ENCODE measurements at regions not wholly inside any gene's neighbourhood (a gene's known extent, or its start where the extent isn't known, plus 50 kb on each side); places are given as distances from the start of the nearest gene placed in this dataset.

DNA sequence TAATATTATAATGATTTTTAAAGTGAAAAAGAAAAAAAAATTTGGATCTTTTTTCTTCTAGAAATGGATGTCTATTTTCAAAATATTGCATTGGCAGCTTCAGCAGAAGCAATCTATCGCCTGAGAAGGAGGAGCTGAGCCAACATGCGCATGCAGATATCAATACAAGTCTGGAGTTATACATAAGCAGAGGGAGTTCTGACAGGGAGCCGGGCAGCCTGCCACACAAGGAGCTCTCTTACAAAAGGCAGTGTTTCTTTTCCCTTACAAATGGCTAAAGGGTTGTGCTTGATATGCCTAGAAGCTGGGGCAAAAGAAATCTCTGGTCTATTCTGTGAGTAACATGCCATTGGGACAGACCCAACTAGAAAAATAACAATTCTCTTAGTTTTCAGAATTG lies 291.9 kb upstream of the TRIB2 start:
- no peak overlapping the region for H3K27ac Mint-ChIP-seq
- H3K4me3 Mint-ChIP-seq (ENCODE audit: low read depth) = no peak overlapping the region
- H3K27me3 Mint-ChIP-seq (ENCODE audit: low read depth) = peaks cover 2% of the 10 kb centered on the region
- H3K9me3 Mint-ChIP-seq = no peaks in the 10 kb centered on the region
- H3K4me1 Mint-ChIP-seq (ENCODE audit: low read depth) = peaks cover 13% of the 10 kb centered on the region
- DNase-seq (ENCODE audit: low spot score) = no peak
- no peaks in the 10 kb centered on the region for H3K36me3 Mint-ChIP-seq (ENCODE audit: low read depth)
- intact Hi-C loops (cut with micrococcal nuclease) = no loop called here

DNA sequence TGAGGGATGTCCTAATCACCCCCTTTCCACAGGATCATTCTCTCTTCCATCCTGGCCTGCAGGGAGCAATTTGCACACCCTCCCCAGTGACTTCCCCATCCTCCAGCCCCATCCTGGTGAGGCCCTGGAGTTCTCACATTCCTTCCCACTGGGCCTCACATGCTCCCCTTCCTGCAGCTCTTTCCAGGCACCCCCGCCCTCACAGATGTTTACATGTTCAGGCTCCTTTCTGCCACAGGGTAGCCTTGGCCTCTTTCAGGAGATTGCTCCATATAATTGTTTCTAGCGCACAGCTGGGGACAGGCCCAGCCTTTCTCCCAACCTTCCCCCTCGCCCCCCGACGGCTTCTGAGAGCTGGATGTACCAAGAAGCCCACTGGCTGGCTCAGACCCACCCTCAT lies 288.4 kb upstream of the TRIB2 start:
- no peaks in the 10 kb centered on the region for H3K9me3 Mint-ChIP-seq
- no peaks in the 10 kb centered on the region for H3K27me3 Mint-ChIP-seq (ENCODE audit: low read depth)
- H3K36me3 Mint-ChIP-seq (ENCODE audit: low read depth) = no peaks in the 10 kb centered on the region
- peaks cover 25% of the 10 kb centered on the region for H3K4me1 Mint-ChIP-seq (ENCODE audit: low read depth)
- H3K27ac Mint-ChIP-seq = no peak overlapping the region
- no peak for DNase-seq (ENCODE audit: low spot score)
- intact Hi-C loops (cut with micrococcal nuclease) = no loop called here
- H3K4me3 Mint-ChIP-seq (ENCODE audit: low read depth) = no peak overlapping the region

DNA sequence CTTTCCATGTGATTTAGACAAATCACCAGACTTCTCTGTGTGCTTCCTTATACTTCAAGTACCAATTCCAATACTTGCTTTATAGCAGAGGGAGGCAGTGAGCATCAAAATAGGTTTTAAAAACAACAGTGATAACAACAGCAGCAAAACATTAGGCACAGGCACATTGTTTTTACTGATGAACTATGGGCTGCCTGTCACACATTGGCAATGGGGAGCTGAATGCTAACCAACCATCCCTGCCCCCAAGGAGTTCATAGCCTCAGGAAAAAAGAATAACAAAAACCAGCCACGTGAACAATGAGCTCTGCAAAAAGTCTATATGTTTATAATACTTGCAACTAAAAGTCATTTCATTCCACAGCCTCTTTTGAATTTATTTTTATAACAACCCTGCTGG lies 287.9 kb upstream of the TRIB2 start:
- Mint-ChIP-seq H3K27ac (no peak overlapping the region), H3K4me1 (ENCODE audit: low read depth) (peaks cover 25% of the 10 kb centered on the region)

DNA sequence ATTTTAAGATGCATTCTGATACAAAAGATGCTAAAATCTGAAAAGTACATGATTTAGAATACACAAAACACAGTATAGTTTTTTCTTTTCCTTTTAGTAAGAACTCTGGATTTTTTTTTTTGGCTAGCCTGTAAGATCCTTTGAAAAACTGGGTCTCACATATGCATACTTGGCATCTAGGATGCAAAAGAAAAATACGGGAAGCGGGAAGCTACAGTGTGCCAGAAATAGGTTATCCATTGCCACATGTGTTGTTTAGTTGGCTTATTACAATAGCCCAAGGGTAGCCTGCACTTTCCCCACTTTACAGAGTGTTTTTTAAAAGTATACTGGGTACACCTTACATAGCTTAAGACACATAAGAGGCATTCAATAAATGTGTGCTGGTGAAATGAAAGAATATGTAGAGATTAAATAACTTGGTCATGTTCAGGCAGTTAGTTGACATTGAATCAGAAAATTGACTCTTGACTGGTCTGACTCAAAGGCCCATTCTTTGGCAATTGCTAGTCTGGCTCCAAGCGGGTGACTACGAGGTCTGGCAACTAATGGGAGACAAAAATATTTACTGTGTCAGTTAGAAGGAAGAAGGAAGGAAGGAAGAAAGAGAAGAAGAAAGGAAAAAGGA lies 286.8 kb upstream of the TRIB2 start:
- no peaks in the 10 kb centered on the region for H3K27me3 Mint-ChIP-seq (ENCODE audit: low read depth)
- H3K9me3 Mint-ChIP-seq = no peaks in the 10 kb centered on the region
- peak overlapping the region; percentile 63 for H3K27ac Mint-ChIP-seq
- intact Hi-C loops (cut with micrococcal nuclease) = loop anchor here (1.0 to 5.0 kb wide), 7 partner anchors 74 to 601 kb away; partner anchors contain the start of gene TRIB2
- no peak overlapping the region for H3K4me3 Mint-ChIP-seq (ENCODE audit: low read depth)
- no peaks in the 10 kb centered on the region for H3K36me3 Mint-ChIP-seq (ENCODE audit: low read depth)
- no peak for DNase-seq (ENCODE audit: low spot score)
- peaks cover 25% of the 10 kb centered on the region for H3K4me1 Mint-ChIP-seq (ENCODE audit: low read depth)

More for the DNA sequence above, 287.9 kb upstream of the TRIB2 start:
- no peaks in the 10 kb centered on the region for H3K36me3 Mint-ChIP-seq (ENCODE audit: low read depth)
- H3K4me3 Mint-ChIP-seq (ENCODE audit: low read depth) = no peak overlapping the region
- intact Hi-C loops (cut with micrococcal nuclease) = no loop called here
- H3K27me3 Mint-ChIP-seq (ENCODE audit: low read depth) = no peaks in the 10 kb centered on the region
- H3K9me3 Mint-ChIP-seq = no peaks in the 10 kb centered on the region
- no peak for DNase-seq (ENCODE audit: low spot score)

DNA sequence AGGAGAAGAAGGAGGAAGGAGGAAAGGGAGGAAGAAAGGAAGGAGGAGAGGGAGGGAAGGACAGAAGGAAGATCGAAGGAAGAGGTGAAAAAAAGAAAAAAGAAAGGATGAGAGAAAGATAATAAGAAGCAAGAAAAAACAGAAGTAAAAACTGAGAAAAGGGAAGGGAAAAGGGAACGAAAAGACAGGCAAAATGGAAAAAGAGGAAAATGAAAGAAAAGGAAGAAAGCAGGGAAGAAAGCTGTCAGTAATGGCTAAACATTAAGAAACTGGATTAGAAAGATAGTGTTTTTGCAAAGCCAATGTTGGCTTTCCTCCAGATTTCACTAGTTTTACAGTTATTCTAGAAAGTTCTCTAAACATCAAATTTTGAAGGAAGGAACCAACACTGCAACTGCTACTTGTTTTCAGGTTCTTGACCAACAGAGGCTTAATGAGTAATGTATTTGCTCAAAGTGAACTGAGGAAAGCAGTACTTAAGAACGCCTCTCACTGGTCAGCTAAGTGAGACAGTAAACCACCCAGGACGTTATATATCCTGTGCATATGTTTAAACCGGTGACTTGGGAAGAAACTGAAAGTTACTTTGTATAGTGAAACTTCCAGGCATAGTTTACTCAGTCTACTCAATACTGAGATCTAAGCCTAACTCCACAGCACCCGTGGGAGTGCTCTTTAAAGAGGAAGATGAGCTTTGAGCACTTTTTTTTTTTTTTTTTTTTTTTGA lies 286.2 kb upstream of the TRIB2 start:
- peak overlapping the region; percentile 63 for H3K27ac Mint-ChIP-seq
- H3K4me3 Mint-ChIP-seq (ENCODE audit: low read depth) = peak overlapping the region; percentile 18
- intact Hi-C loops (cut with micrococcal nuclease) = loop anchor here (1.0 to 5.0 kb wide), 7 partner anchors 74 to 602 kb away; partner anchors contain the start of gene TRIB2
- no peaks in the 10 kb centered on the region for H3K9me3 Mint-ChIP-seq
- no peaks in the 10 kb centered on the region for H3K36me3 Mint-ChIP-seq (ENCODE audit: low read depth)
- no peaks in the 10 kb centered on the region for H3K27me3 Mint-ChIP-seq (ENCODE audit: low read depth)
- H3K4me1 Mint-ChIP-seq (ENCODE audit: low read depth) = peaks cover 29% of the 10 kb centered on the region
- DNase-seq (ENCODE audit: low spot score) = no peak

DNA sequence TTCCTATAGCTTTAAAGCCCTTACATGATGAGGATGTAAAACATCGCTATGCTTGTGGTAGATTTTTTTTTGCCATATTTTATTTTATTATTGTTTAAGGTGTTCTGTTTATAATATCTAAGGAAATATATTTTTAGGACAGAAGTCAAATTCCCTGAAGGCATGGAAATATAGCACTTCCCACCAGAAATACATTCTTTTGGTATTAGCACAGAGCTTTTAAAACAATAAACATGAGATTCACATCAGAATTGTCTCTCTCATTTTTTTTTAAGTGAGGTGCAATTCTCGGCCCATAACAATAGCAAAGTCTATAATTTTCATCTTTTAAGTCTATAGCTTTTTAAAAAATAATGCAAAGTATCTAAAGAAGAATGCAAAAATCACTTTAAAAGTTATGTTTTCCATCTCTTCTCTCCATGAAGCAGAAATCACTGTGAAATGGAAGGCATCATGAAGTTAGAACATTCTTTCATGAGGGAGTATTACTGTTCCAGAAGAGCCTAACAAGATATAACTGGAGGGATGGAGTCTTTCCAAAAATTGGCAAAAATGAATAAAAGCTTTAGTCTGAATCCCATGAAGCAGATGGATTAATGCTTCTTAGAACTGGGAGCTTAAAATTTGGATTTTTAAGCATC lies 283.6 kb upstream of the TRIB2 start:
- Mint-ChIP-seq H3K9me3 (no peaks in the 10 kb centered on the region), H3K36me3 (ENCODE audit: low read depth) (no peaks in the 10 kb centered on the region), H3K4me1 (ENCODE audit: low read depth) (peaks cover 45% of the 10 kb centered on the region), H3K27me3 (ENCODE audit: low read depth) (no peaks in the 10 kb centered on the region), H3K4me3 (ENCODE audit: low read depth) (no peak overlapping the region), H3K27ac (no peak overlapping the region)
- no peak for DNase-seq (ENCODE audit: low spot score)
- intact Hi-C loops (cut with micrococcal nuclease) = loop anchor here (5.0 kb wide), 2 partner anchors 424 to 534 kb away; no protein-coding TSS in a partner anchor

DNA sequence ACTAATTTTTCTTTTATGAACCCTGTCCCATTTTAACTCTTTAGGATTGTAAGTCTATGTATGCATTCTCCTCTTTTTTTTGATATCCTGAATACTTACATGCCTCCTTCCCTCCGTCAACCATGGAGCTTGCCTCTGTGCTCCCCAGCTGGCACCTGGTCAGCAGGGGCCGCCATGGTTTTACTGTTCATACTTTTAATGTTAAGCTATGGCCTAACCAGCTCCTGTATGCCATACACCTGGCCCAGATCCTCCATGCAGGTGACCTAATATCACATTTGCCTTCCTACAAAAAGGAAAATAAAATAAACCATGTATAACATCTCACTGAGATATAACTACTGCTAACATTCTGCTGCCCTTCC lies 283.1 kb upstream of the TRIB2 start:
- H3K27me3 Mint-ChIP-seq (ENCODE audit: low read depth) = no peaks in the 10 kb centered on the region
- no peak for DNase-seq (ENCODE audit: low spot score)
- H3K4me1 Mint-ChIP-seq (ENCODE audit: low read depth) = peaks cover 45% of the 10 kb centered on the region
- no peaks in the 10 kb centered on the region for H3K36me3 Mint-ChIP-seq (ENCODE audit: low read depth)
- no peak overlapping the region for H3K4me3 Mint-ChIP-seq (ENCODE audit: low read depth)
- no peak overlapping the region for H3K27ac Mint-ChIP-seq
- intact Hi-C loops (cut with micrococcal nuclease) = loop anchor here (5.0 kb wide), 2 partner anchors 424 to 534 kb away; no protein-coding TSS in a partner anchor
- no peaks in the 10 kb centered on the region for H3K9me3 Mint-ChIP-seq

DNA sequence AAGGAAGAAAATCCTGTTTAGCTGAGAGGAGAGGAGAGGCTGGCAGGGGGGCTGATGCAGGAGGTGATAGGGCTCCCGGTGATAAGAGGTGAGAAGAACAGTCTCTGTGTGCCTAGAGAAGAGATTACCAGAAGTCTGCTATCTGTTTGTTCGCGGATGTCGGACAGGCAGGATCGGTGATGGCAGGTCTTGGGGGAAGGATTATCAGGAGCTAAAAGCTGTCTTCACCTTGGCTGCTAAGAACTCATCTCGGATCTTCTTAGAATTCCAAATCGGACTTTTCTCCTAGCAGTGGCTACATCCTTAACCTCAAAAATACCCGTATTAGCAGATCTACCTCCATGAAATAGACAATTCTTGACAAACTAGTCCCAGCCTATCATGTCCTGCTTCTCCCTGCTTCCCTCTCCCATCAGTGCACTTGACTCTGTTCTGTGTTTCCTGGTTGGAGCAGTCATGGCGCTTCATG lies 282.1 kb upstream of the TRIB2 start:
- H3K36me3 Mint-ChIP-seq (ENCODE audit: low read depth) = no peaks in the 10 kb centered on the region
- H3K27me3 Mint-ChIP-seq (ENCODE audit: low read depth) = no peaks in the 10 kb centered on the region
- intact Hi-C loops (cut with micrococcal nuclease) = loop anchor here (5.0 kb wide), 2 partner anchors 423 to 533 kb away; no protein-coding TSS in a partner anchor
- no peak for DNase-seq (ENCODE audit: low spot score)
- H3K9me3 Mint-ChIP-seq = no peaks in the 10 kb centered on the region
- H3K4me1 Mint-ChIP-seq (ENCODE audit: low read depth) = peaks cover 45% of the 10 kb centered on the region
- no peak overlapping the region for H3K27ac Mint-ChIP-seq
- no peak overlapping the region for H3K4me3 Mint-ChIP-seq (ENCODE audit: low read depth)

- peaks cover 37% of the 10 kb centered on the region for H3K4me1 Mint-ChIP-seq (ENCODE audit: low read depth)
- no peaks in the 10 kb centered on the region for H3K27me3 Mint-ChIP-seq (ENCODE audit: low read depth)
- no peak for DNase-seq (ENCODE audit: low spot score)
- no peak overlapping the region for H3K4me3 Mint-ChIP-seq (ENCODE audit: low read depth)
- H3K27ac Mint-ChIP-seq = no peak overlapping the region
- no peaks in the 10 kb centered on the region for H3K9me3 Mint-ChIP-seq
- H3K36me3 Mint-ChIP-seq (ENCODE audit: low read depth) = no peaks in the 10 kb centered on the region
- intact Hi-C loops (cut with micrococcal nuclease) = loop anchor here (2.0 kb wide), 1 partner anchor 17 kb away; no protein-coding TSS in a partner anchor
Measured at GRCh38 chr2:12435430-12436222, 281.1 kb upstream of the TRIB2 start.

DNA sequence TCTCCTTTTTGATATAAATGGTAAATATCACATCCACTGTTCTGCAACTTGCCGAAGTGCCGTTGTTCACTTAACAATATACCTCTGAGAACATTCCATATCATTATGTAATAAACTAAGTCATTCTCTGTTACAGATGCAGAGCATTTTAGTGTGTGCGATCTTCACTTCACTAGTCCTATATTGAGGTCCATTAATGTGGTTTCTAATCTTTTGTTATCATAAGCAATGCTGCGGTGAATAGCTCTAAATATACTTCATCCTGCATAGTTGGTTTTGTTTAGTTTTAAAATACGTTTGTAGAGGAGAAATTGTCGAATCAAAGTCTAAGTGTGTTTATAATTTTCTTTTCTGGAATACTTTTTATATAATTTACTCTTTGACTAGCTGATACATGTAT lies 280.3 kb upstream of the TRIB2 start:
- intact Hi-C loops (cut with micrococcal nuclease) = loop anchor here (2.0 kb wide), 1 partner anchor 16 kb away; no protein-coding TSS in a partner anchor
- Mint-ChIP-seq H3K36me3 (ENCODE audit: low read depth) (no peaks in the 10 kb centered on the region), H3K9me3 (no peaks in the 10 kb centered on the region), H3K4me1 (ENCODE audit: low read depth) (peaks cover 35% of the 10 kb centered on the region), H3K4me3 (ENCODE audit: low read depth) (no peak overlapping the region), H3K27ac (no peak overlapping the region), H3K27me3 (ENCODE audit: low read depth) (no peaks in the 10 kb centered on the region)
- no peak for DNase-seq (ENCODE audit: low spot score)

- no peak for DNase-seq (ENCODE audit: low spot score)
- Mint-ChIP-seq H3K36me3 (ENCODE audit: low read depth) (no peaks in the 10 kb centered on the region), H3K27me3 (ENCODE audit: low read depth) (no peaks in the 10 kb centered on the region), H3K4me3 (ENCODE audit: low read depth) (no peak overlapping the region), H3K4me1 (ENCODE audit: low read depth) (peaks cover 36% of the 10 kb centered on the region), H3K27ac (no peak overlapping the region), H3K9me3 (peaks cover 4% of the 10 kb centered on the region)
- intact Hi-C loops (cut with micrococcal nuclease) = loop anchor here (2.0 kb wide), 1 partner anchor 16 kb away; no protein-coding TSS in a partner anchor
Measured at GRCh38 chr2:12436935-12437561, 279.7 kb upstream of the TRIB2 start.

GRCh38 chr2:12440731-12441130 lies 276.0 kb upstream of the TRIB2 start:
- Mint-ChIP-seq H3K27me3 (ENCODE audit: low read depth) (no peaks in the 10 kb centered on the region), H3K9me3 (peaks cover 4% of the 10 kb centered on the region), H3K4me1 (ENCODE audit: low read depth) (peaks cover 40% of the 10 kb centered on the region), H3K36me3 (ENCODE audit: low read depth) (no peaks in the 10 kb centered on the region), H3K4me3 (ENCODE audit: low read depth) (no peak overlapping the region), H3K27ac (no peak overlapping the region)
- DNase-seq (ENCODE audit: low spot score) = no peak
- intact Hi-C loops (cut with micrococcal nuclease) = no loop called here

Data from activated T-helper 2 cell treated with anti-CD3 and anti-CD28 coated beads, Interferon-gamma antibody, Interleukin-2, Interleukin-4, amounts not matched to agents 10 μg/mL and 5 μg/mL and 100 μg/mL, durations not matched to agents 14 hours and 24 hours and 36 hours (primary cell).